Suprapubic skin (tissue), 3 donors: ENCODE measurements at regions not wholly inside any gene's neighbourhood (a gene's known extent, or its start where the extent isn't known, plus 50 kb on each side); places are given as distances from the start of the nearest gene placed in this dataset.

Experiments used
- POLR2A ChIP-seq, 2 donors: fragments of 450-650 bp; IDR thresholded peaks; one replicate each; pipeline ENCODE4 v1.6.1; 2017; ENCODE audit warnings: antibody characterized with exemption in 2 of 2, mild to moderate bottlenecking in 2 of 2, moderate library complexity in 2 of 2
- TF ChIP-seq, protein P1 (sequence below), 2 donors: fragments of 200-600 bp in 1 of 2; fragments of 450-650 bp in 1 of 2; sonication (generic) in 1 of 2; IDR thresholded peaks; one replicate each; pipeline ENCODE4 v1.5.1; 2016 to 2019; ENCODE audit warnings: antibody characterized with exemption in 2 of 2, mild to moderate bottlenecking in 1 of 2, moderate library complexity in 1 of 2

- no peak for TF ChIP-seq POLR2A (IDR thresholded peaks at IDR 0.05)
- TF ChIP-seq, protein P1, sequence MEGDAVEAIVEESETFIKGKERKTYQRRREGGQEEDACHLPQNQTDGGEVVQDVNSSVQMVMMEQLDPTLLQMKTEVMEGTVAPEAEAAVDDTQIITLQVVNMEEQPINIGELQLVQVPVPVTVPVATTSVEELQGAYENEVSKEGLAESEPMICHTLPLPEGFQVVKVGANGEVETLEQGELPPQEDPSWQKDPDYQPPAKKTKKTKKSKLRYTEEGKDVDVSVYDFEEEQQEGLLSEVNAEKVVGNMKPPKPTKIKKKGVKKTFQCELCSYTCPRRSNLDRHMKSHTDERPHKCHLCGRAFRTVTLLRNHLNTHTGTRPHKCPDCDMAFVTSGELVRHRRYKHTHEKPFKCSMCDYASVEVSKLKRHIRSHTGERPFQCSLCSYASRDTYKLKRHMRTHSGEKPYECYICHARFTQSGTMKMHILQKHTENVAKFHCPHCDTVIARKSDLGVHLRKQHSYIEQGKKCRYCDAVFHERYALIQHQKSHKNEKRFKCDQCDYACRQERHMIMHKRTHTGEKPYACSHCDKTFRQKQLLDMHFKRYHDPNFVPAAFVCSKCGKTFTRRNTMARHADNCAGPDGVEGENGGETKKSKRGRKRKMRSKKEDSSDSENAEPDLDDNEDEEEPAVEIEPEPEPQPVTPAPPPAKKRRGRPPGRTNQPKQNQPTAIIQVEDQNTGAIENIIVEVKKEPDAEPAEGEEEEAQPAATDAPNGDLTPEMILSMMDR (IDR thresholded peaks at IDR 0.05), result no peak
Observed at GRCh38 chr9:115514454-115514853, 396.5 kb upstream of the TNC start.
